ENCODE measurements at regions not wholly inside any gene's neighbourhood (a gene's known extent, or its start where the extent isn't known, plus 50 kb on each side); places are given as distances from the start of the nearest gene placed in this dataset.

GRCh38 chr1:60898987-60899386 is 183.4 kb upstream of the NFIA start:
- TF ChIP-seq CTCF (IDR thresholded peaks at IDR 0.05): no peak
- H3K27ac ChIP-seq: no peak overlapping the region
- no peaks in the 10 kb centered on the region for H3K36me3 ChIP-seq
- ATAC-seq (no peak), DNase-seq (no peak)
- H3K4me1 ChIP-seq: peaks cover under 1% of the 10 kb centered on the region
- H3K9me3 ChIP-seq: no peaks in the 10 kb centered on the region
- intact Hi-C loops (cut with DNase I): no loop called here
- no peaks in the 10 kb centered on the region for H3K27me3 ChIP-seq
- H3K4me3 ChIP-seq: no peak overlapping the region

GRCh38 chr1:60898413-60898812 is 183.9 kb upstream of the NFIA start:
- Histone ChIP-seq H3K4me3 (no peak overlapping the region), H3K27ac (no peak overlapping the region), H3K36me3 (no peaks in the 10 kb centered on the region), H3K9me3 (no peaks in the 10 kb centered on the region), H3K27me3 (no peaks in the 10 kb centered on the region), H3K4me1 (no peaks in the 10 kb centered on the region)
- no peak for ATAC-seq
- no peak for DNase-seq
- intact Hi-C loops (cut with DNase I): no loop called here
- no peak for TF ChIP-seq CTCF (IDR thresholded peaks at IDR 0.05)

- H3K27ac ChIP-seq: no peak overlapping the region
- no peaks in the 10 kb centered on the region for H3K9me3 ChIP-seq
- DNase-seq (no peak), ATAC-seq (no peak)
- H3K36me3 ChIP-seq: no peaks in the 10 kb centered on the region
- TF ChIP-seq CTCF (IDR thresholded peaks at IDR 0.05): no peak
- intact Hi-C loops (cut with DNase I): no loop called here
- no peak overlapping the region for H3K4me3 ChIP-seq
- no peaks in the 10 kb centered on the region for H3K4me1 ChIP-seq
- H3K27me3 ChIP-seq: no peaks in the 10 kb centered on the region
Measured at GRCh38 chr1:60896701-60897363, 185.5 kb upstream of the NFIA start.

GRCh38 chr1:60895701-60896100 is 186.7 kb upstream of the NFIA start:
- H3K9me3 ChIP-seq: no peaks in the 10 kb centered on the region
- ATAC-seq (no peak), DNase-seq (no peak)
- no peak overlapping the region for H3K4me3 ChIP-seq
- no peaks in the 10 kb centered on the region for H3K36me3 ChIP-seq
- no peak for TF ChIP-seq CTCF (IDR thresholded peaks at IDR 0.05)
- H3K4me1 ChIP-seq: no peaks in the 10 kb centered on the region
- intact Hi-C loops (cut with DNase I): no loop called here
- no peak overlapping the region for H3K27ac ChIP-seq
- H3K27me3 ChIP-seq: no peaks in the 10 kb centered on the region

GRCh38 chr1:60895252-60895651 is 187.1 kb upstream of the NFIA start:
- Histone ChIP-seq H3K4me3 (no peak overlapping the region), H3K36me3 (no peaks in the 10 kb centered on the region), H3K9me3 (no peaks in the 10 kb centered on the region), H3K27ac (no peak overlapping the region), H3K4me1 (no peaks in the 10 kb centered on the region), H3K27me3 (no peaks in the 10 kb centered on the region)
- no peak for TF ChIP-seq CTCF (IDR thresholded peaks at IDR 0.05)
- intact Hi-C loops (cut with DNase I): no loop called here
- DNase-seq: no peak
- ATAC-seq: no peak

- intact Hi-C loops (cut with DNase I): no loop called here
- H3K9me3 ChIP-seq: no peaks in the 10 kb centered on the region
- no peak for TF ChIP-seq CTCF (IDR thresholded peaks at IDR 0.05)
- no peaks in the 10 kb centered on the region for H3K36me3 ChIP-seq
- ATAC-seq (no peak), DNase-seq (no peak)
- H3K27me3 ChIP-seq: no peaks in the 10 kb centered on the region
- H3K4me3 ChIP-seq: no peak overlapping the region
- no peak overlapping the region for H3K27ac ChIP-seq
- H3K4me1 ChIP-seq: no peaks in the 10 kb centered on the region
Measured at GRCh38 chr1:60894741-60895140, 187.6 kb upstream of the NFIA start.
